ENCODE measurements at regions not wholly inside any gene's neighbourhood (a gene's known extent, or its start where the extent isn't known, plus 50 kb on each side); places are given as distances from the start of the nearest gene placed in this dataset.
"Not testable (repeated sequence)": the region's sequence is repeated elsewhere in the genome, so short reads cannot be mapped to it uniquely, and the experiment has no call there.

DNA sequence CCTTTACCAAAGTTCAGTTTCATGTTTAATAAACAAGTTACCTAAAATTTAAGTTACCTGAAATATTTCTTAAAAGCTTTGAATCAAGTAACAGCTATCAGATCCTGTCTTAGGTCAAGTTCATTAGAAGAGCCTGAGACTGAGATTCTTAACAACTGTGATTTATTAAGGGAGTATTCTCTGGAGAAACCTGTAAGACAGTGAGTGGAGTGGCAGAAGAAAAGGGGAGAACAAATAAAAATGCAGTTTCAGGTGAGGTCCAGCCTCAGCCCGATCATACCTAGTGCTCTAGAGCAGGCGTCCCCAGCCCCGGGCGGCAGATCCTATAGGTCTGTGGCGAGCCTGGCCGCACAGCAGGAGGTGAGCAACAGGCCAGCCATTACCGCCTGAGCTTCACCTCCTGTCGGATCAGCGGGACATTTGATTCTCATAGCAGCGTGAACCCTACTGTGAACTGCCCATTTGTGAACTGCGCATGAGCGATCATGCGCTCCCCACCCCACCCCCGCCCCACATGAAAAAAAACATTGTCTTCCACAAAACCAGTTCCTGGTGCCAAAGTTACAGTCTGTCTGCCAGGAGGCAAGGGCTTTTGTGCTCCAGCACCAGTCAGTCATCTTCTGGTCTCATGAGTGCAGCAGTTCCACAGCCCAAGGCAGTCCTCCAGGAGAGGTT is 59.2 kb upstream of the ADGRB3 start:
- DNase-seq (ENCODE audit: low read depth, low spot score) = peak; percentile 22

DNA sequence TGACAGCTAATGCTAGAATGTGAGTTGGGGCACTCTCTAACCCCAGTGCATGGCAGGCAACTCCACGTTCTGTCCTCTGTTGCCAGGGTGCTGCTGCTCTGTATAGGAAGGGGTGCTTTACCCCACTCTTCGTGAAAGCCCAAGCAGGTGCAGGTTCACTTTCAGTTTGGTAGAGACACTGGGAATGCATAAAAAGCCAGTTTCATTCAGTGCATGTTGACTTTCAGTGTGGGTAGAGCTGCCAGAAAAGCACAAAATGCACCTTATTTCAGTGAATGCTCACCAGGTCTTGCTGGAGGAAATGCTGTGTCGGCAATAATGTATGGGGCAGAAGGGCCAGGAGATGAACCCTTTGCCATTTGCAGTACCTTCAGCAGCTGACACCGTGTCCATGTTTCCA is 62.1 kb upstream of the ADGRB3 start:
- DNase-seq (ENCODE audit: low read depth, low spot score) = no peak

- no peak for DNase-seq (ENCODE audit: low read depth, low spot score)
Observed at GRCh38 chr6:68572525-68572924, 62.6 kb upstream of the ADGRB3 start.

- DNase-seq (ENCODE audit: low read depth, low spot score) = no peak
Observed at GRCh38 chr6:68559716-68560115, 75.4 kb upstream of the ADGRB3 start.

GRCh38 chr6:68559070-68559469 is 76.0 kb upstream of the ADGRB3 start:
- no peak for DNase-seq (ENCODE audit: low read depth, low spot score)

- DNase-seq (ENCODE audit: low read depth, low spot score) = no peak
Observed at GRCh38 chr6:68546620-68547019, 88.5 kb upstream of the ADGRB3 start.

- DNase-seq (ENCODE audit: low read depth, low spot score) = no peak
Observed at GRCh38 chr6:68544450-68544849, 90.6 kb upstream of the ADGRB3 start.

GRCh38 chr6:68533339-68533795 is 101.7 kb upstream of the ADGRB3 start:
- no peak for DNase-seq (ENCODE audit: low read depth, low spot score)

DNA sequence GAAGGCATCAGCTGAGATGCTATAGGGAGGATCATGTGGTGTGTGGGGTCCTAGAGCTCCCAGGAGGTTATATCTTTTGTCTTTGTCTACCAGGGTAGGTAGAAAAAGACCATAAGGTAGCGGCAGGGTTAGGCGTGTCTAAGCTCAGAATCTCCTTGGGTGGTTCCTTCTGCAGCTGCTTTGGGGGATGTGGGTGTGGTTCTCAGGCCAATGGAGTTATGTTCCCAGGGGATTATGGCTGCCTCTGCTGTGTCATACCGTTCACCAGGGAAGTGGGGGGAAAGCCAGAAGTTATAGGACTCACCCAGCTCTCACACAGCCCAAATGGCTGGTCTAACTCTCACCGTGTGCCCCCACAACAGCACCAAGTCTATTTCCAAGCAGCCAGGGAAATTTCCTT is 107.4 kb upstream of the ADGRB3 start:
- no peak for DNase-seq (ENCODE audit: low read depth, low spot score)

GRCh38 chr6:68506911-68507310 is 128.2 kb upstream of the ADGRB3 start:
- no peak for DNase-seq (ENCODE audit: low read depth, low spot score)

DNA sequence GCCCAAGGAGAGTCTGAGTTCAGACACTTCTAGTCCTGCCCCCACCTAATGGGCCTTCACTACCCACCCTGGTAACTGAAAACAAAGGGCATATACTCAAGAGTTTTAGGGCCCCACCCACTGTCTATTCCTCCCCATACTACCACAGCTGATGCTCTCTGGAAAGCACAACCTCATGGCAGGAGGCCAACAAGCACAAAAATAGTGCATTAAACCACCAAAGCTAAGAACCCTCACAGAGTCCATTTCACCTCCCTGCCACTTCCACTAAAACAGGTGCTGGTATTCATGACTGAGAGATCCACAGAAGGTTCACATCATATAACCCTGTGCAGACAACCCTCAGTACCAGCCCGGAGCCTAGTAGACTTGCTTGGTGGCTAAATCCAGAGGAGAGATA is 132.1 kb upstream of the ADGRB3 start:
- no peak for DNase-seq (ENCODE audit: low read depth, low spot score)

- no peak for DNase-seq (ENCODE audit: low read depth, low spot score)
Observed at GRCh38 chr6:68497927-68498326, 137.2 kb upstream of the ADGRB3 start.

DNA sequence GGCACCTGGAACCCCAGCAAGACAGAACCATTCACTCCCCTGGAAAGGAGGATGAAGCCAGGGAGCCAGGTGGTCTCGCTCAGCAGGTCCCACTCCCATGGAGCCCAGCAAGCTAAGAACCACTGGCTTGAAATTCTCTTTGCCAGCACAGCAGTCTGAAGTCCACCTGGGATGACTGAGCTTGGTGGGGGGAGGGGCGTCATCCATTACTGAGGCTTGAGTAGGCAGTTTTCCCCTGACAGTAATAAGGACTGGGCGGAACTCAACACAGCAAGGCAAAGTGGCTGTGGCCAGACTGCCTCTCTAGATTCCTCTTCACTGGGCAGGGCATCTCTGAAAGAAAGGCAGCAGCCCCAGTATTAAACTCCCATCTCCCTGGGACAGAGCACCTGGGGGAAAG is 140.2 kb upstream of the ADGRB3 start:
- DNase-seq (ENCODE audit: low read depth, low spot score) = not testable (repeated sequence)

DNA sequence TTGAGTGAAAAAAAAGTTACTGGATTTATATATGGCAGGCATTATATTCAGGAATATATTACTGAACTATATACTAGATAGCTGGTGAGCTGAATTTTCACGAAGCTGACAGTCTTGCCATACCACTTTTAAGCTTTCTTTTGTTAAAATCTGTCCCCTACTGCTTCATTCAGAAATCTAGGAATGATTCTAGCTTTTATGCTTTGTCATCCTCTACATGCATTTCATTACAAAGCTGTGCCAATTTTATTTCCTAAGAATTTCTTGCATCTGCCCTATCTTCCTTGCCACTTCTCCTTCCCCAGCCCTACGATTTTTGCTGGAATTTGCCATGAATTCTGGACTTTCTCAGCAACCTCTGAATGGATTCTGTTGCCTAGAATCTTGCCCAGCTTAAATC is 158.5 kb upstream of the ADGRB3 start:
- DNase-seq (ENCODE audit: low read depth, low spot score) = no peak

- no peak for DNase-seq (ENCODE audit: low read depth, low spot score)
Observed at GRCh38 chr6:68473433-68474210, 161.5 kb upstream of the ADGRB3 start.

DNA sequence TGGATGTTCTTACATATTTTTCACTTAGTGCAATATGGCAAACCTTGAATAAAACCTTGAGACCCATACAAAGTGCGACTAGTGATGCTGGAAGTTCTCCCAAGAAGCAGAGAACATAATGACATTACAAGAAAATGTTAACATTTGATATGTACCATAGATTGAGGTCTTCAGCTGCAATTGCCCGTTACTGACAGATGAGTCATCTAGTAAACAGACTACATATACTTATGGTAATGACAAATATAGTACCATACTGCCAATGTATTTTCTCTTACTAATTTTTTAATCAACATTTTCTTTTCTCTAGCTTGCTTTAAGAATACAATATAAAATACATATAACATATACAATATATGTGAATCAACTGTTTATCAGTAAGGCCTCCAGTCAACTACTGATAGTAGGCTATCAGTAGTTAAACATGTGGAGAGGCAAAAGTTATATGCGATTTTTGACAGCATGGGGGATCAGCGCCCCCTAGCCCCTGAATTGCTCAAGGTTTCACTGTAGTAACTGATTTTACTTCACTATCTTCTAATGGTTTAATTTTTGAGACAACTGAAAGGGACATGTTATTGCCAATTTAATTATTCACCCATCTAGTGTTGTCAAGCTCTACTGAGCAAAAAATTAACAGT is 166.7 kb upstream of the ADGRB3 start:
- DNase-seq (ENCODE audit: low read depth, low spot score) = no peak

DNA sequence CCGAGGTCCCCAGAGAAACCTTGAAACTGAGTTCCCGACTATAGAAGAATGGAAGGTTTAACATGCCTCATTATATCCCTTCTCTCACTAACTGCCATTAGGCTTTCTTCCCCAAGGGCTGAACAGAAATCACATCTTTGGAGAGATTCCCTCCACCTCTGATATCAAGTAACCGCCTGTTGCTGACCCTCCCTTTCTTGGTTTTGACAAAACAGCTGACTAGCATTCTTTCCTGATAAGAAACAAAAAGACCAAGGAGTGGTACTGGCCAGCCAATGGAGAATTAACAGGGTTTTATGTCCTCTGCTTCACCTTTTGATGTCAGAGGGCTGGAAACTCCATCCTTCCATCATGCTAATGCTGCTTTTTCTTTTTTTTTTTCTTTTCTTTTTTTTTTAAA is 176.6 kb upstream of the ADGRB3 start:
- DNase-seq (ENCODE audit: low read depth, low spot score) = no peak

- DNase-seq (ENCODE audit: low read depth, low spot score) = no peak
Observed at GRCh38 chr6:68447112-68447511, 188.0 kb upstream of the ADGRB3 start.

DNA sequence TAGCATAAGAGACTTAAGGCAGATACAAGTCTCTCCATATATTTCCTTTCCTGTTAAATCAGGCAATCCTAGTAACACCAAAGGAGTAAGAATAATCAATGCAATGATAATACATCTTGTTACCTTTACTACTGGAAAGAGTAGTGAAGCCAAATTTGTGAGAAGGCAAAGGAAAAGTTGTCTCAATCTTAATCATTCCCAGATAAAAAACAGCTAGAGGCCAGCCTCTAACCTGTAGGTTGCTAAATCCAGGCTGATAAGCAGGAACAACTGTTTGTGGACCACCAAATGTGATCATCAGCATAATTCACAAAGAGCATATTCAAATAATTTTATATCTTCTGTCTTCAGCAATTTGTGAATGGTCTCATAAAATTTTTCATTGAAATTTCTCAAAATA is 189.2 kb upstream of the ADGRB3 start:
- no peak for DNase-seq (ENCODE audit: low read depth, low spot score)

GRCh38 chr6:68443704-68444103 is 191.4 kb upstream of the ADGRB3 start:
- no peak for DNase-seq (ENCODE audit: low read depth, low spot score)

DNA sequence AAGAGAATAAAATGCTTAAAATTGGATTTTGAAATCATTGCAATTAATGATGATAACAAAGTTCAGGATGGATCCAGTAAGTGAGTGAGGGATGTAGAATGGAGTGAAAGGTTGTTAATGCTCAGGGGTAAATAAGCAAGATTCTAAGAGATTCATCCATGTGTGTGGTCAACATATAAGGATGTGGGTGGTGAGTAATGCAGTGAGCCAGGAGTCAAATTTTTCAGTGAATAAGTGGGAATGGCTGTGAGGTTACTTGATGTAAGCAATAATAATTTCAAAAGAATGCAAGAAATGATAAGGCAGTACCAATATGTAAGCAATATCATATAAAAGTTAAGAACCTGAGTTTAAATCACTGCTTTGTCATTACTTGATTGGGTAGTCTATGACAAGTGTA is 207.5 kb upstream of the ADGRB3 start:
- no peak for DNase-seq (ENCODE audit: low read depth, low spot score)

DNA sequence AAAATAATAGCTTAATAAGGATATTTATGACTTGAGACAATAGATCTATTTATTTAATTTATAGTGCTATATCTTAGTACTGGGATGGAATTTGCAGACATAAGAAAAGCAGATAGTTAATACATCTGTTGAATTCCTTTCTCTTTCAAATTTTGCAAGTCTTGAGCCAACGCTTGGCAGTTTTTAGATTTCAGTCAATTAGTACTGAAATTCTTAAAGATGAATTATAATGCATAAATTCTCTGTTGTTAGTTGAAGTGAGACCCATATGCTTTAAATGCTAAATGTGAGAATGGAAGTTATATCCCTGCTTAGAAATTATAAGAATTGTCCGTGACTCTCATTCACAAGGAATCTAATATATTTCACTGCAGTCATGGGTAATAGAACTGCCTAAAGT is 225.1 kb upstream of the ADGRB3 start:
- DNase-seq (ENCODE audit: low read depth, low spot score) = no peak

DNA sequence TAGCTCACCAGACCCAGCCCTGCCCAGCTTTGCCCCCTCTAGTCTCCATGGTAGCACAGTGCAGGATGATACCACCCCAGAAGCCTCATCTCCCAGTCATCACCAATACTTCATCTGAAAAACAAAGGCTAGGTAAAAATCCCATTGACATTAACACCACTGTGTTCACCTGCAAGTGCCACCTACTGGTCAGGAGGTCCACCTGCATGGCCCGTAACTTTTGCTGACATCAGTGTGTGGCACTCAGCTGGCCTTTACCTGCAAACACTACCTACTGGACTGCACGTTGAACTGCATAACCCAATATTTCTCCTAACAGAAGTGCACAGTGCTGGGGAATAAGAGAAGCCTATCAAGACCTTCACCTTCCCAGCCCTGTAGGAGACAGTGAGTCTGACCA is 234.7 kb upstream of the ADGRB3 start:
- DNase-seq (ENCODE audit: low read depth, low spot score) = no peak
